Left renal pelvis (tissue), 4 donors: ENCODE measurements at regions not wholly inside any gene's neighbourhood (a gene's known extent, or its start where the extent isn't known, plus 50 kb on each side); places are given as distances from the start of the nearest gene placed in this dataset.
"Not testable (repeated sequence)": the region's sequence is repeated elsewhere in the genome, so short reads cannot be mapped to it uniquely, and the experiment has no call there.

Experiments
- DNase-seq, 4 donors: peaks; one replicate each; pipeline ENCODE4 v3.0.0-alpha.2; 2013; ENCODE audit warnings: low read depth in 4 of 4, low spot score in 3 of 4

DNA sequence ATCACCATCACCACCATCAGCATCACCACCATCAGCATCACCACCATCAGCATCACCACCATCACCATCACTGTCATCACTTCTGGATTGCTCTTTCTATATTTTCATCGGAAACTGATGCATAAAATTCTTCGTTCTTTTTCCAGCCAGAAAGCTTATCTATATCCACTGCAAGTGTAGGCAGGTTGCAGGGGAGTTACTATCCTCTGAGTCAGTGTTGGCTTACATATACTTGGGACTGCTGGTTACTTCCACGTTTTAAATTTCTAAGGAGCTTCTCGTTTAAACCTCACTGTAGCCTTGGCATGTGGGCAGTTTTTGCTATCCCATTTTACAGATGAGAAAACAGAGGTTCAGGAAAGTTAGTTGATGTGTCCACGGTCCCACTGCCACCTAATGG lies 66.1 kb downstream of the FOXL3 start:
- DNase-seq = no peak

DNA sequence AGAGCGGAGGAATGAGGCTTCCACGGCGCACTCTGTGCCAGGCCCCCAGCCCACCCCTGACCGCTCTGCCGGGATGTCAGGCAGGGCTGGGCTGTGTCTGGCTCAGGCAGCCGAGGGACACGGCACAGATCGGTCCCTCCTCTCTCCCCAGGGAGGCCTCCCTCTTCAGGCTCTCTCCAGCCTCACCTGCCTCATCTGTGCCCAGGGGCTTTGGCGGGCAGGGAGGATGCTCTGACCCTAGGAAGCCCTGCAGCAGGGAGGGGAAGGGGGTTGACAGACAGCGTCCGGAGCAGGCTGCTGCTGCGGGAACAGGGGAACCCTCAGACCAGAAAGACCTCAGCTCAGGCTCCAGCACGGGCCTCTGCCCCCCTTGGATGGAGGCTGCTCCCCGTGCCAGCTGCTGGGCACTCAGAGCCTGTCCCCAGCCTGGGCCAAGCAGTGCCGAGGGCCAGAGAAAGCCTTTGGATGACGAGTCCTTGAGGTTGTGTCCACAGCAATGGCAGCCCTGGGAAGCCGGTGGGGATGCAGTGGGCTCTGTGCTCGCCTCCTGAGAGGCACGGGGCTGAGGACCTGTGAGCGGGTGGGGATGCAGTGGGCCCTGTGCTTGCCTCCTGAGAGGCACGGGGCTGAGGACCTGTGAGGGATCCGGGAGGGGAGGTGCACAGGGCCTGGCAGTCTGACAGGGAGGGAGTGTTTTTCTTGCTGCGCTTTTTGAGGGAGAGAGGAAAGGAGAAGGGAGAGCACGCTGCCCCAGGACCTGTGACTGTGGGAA lies 66.9 kb downstream of the FOXL3 start:
- DNase-seq = no peak

DNA sequence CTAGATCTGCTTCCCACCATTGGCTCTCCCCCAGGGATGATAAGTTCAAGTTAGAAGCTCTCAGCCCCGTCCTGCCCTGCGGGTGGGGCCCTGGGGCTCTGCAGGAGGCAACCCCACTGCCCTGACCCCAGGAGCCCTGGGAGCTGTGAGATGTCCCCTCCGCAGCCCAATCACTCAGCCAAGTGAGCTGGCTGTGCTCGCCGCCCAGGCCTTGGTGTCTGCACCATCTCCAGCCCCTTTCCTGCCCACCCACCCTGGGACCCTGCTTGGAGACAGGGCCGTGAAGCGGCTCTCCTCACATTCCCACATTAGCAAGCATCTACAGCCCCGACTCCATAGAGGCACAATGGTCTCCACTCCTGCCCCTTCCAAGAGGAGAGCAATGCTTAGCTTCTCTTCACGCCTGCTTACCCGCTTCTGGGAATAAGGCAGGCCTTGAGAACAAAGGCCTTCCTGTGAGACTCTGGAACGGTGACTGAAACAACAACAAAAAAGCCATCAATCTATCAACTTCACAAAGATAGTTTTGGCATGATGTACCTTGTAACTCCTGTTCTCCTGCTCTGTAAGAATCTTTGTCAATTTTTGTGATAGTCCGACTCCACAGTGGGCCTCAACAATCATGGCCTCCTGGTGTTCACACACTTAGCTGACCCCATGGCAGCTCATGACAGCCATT lies 67.7 kb downstream of the FOXL3 start:
- no peak for DNase-seq

DNA sequence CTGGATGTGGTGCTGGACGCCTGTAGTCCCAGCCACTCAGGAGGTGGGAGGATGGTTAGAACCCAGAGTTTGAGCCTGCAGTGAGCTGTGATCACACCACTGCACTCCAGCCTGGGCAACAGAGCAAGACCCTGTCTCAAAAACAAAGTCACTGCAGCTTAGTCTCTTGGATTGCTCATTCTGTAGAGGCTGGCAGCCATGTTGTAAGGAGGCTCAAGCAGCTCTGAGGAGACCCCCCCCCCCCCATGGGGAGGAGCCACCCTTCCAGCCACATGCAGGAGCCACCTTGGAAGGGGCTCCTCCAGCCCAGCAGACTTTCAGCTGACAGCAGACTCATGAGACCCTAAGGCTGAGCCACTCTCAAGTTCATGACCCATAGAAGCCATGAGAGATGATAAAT lies 68.4 kb downstream of the FOXL3 start:
- no peak for DNase-seq

GRCh38 chr7:359226-359765 lies 69.3 kb downstream of the FOXL3 start:
- no peak for DNase-seq

- DNase-seq = no peak
These were observed 69.9 kb downstream of the FOXL3 start for GRCh38 chr7:359766-360361.

DNA sequence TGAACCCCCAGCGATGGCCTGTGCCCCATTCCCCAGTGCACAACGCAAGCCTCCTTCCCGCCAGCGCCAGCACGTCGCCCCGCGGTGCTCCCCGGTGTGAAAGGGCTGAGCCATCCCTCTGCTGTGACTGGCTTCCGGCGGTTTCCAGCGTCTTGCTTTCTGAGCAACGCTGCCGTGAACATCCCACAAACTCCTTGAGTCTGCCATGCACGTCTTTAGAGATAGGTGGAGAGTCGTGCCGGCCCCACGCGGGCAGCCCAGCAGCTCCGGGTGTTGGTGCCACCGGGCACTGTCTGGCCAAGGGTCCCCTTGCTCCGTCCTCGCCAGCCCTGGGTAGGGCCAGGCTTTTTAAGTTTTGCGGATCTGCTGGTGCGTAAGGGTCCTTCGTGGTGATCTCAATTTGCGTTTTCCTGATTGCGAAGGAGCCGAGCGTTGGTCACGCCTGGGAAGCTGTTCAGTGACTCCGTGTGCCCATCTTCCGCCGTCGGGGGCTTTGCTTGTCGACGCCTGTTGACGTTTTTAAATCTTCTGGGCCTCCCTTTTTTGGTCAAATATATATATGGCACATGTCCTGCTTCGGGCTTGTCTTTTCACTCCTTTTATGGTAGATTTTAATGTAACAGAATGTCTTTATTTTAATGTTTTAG lies 70.6 kb downstream of the FOXL3 start:
- no peak for DNase-seq

DNA sequence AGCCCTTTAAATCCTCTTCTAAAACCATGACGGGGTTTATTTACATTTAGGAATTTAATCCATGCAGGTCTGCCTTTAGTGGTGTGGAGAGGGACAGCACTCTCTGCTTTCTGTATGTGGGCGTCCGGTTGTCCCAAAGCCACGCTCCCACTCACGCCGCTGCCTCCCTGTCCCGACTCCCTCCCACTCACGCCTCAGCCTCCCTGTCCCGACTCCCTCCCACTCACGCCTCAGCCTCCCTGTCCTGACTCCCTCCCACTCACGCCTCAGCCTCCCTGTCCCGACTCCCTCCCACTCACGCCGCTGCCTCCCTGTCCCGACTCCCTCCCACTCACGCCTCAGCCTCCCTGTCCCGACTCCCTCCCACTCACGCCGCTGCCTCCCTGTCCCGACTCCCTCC lies 71.2 kb downstream of the FOXL3 start:
- DNase-seq = not testable (repeated sequence)

GRCh38 chr7:361680-362401 lies 71.9 kb downstream of the FOXL3 start:
- DNase-seq = no peak

- DNase-seq = no peak
These were observed 72.6 kb downstream of the FOXL3 start for GRCh38 chr7:362402-363096.

GRCh38 chr7:363626-364025 lies 73.7 kb downstream of the FOXL3 start:
- DNase-seq = no peak

- DNase-seq = no peak
These were observed 74.6 kb downstream of the FOXL3 start for GRCh38 chr7:364536-364935.

DNA sequence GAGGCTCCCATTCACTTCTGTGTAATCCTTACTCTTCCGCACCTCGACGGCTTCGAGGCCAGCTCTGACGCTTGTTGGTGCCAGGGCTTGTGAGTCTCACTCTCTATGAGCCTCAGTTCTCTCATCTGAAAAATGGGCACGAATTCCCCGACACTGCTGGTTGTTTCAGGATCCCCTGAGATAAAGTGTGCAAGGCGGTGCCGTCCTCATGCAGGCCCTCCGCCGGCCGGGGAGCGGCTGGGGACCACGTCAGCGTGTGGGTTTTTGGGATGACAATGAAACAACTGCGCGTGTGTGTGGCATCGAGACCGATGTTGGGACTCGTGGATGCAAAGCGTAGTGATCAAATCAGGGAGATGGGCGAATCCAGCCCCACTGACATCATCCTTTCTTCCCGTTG lies 75.6 kb downstream of the FOXL3 start:
- DNase-seq = no peak

- no peak for DNase-seq
These were observed 76.3 kb downstream of the FOXL3 start for GRCh38 chr7:366161-366803.

DNA sequence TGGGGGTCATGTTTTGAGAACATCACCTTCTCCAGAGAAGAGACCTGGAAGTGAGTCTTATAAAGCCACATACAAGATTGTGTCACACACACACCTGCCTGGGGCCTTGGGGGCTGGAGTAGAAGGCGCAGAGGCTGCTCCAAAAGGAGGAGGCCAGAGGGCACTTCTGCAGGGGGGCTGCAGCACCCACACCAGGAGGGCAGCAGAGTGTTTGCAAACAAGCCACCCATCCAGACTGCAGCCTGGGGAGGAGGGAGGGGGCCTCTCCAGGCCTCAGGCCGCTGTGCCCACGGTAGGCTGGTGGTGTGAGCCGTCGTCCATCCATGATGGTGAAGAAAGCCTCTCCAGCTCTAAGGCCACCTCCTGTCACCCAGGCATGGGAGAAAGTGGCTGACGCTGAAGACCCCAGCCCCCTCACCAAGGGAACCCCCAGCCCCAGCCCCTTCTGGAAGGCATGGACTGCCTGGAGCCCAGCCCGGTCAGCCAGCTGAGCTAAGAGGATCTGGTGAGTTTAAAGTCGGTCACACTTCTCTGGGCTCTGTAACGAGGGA lies 77.5 kb downstream of the FOXL3 start:
- no peak for DNase-seq

DNA sequence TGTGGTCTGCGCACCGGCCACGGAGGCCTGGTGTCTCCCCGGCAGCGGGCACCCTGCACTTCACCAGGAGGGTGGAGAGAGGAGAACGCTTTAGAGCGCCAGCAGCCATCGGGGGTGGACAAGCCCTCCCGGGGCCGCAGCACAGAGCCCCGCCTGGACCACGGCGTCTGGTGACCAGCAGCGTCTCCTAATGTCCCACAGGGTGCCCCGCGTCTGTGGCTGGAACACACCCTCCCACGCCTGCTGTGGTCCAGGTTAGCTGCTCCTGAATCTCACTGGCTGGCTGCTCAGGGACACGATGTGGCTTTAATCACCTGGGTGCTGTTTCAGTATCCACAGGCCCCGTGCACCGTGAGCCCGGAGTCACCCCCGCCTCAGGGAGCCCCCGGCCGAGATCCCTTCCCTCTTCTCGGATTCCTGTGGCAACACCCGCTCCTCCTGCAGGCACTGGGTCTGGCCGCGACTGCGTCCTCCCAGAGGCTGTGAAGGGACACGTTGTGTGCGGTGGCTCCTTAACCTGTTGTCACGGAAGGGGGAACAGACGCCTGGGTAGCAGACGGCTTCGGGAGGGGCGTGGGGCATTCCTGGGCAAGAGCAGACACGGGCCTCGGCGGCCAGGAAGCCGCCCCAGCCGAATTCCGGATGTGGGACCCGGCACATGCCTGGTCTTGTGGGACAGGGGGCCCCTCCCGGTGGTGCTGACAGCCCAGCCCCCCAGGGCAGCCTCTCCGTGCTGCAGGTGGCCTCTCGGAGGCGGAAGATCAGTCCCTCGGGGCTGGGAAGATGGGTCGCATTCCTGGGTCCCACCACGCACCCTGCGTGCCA lies 78.9 kb downstream of the FOXL3 start:
- DNase-seq = no peak

GRCh38 chr7:369476-370258 lies 79.7 kb downstream of the FOXL3 start:
- no peak for DNase-seq

DNA sequence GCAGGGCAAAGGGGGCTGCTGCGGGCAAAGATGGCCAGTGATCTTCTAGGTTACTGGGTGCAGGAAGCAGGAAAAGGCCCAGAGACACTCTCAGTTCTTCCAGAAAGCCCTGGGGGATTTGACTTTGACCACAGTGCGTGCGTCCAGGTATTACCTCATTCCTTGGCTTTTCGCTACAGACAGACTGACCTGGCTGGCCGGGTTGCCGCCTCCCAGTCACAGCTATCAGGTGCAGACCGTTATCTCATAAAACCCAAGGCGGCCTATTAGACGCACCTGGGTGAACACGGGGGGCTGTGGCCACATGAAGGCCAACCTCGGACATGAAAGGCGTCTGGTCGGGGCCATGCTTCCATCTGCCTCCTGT lies 80.3 kb downstream of the FOXL3 start:
- DNase-seq = no peak
